Panc1 (cell line): ENCODE measurements at regions not wholly inside any gene's neighbourhood (a gene's known extent, or its start where the extent isn't known, plus 50 kb on each side); places are given as distances from the start of the nearest gene placed in this dataset.
"Not testable (repeated sequence)": the region's sequence is repeated elsewhere in the genome, so short reads cannot be mapped to it uniquely, and the experiment has no call there.

ENCODE experiments used
- ATAC-seq: fragments of 200-7000 bp; cut with Tn5 transposase; 2 replicates; pipeline ENCODE4 v1.9.1; 2020; ENCODE audit warnings: mild to moderate bottlenecking, moderate library complexity
- BruUV-seq: library from RNA; stranded (reverse); fragments of 400-500 nt; replicated peaks from 2 replicates; lab custom pipeline; 2021; lab: Mats Ljungman, UMichigan
- CTCF ChIA-PET: fragments of 300-600 bp; sonication (Branson Sonifier 250); formaldehyde crosslinking; loops from one replicate; lab custom pipeline; 2022; ENCODE audit warnings: antibody characterized with exemption; lab: Charles Lee
- POLR2A ChIA-PET: fragments of 300-600 bp; sonication (Branson Sonifier 250); formaldehyde crosslinking; loops from one replicate; lab custom pipeline; 2022; ENCODE audit warnings: antibody characterized with exemption; lab: Charles Lee
- DNase-seq: peaks from one replicate; pipeline ENCODE4 v3.0.0-alpha.2; 2010; ENCODE audit warnings: low read depth, low spot score
- H3K27ac ChIP-seq: 2 replicates; pipeline ENCODE4 v1.5.1; 2011; ENCODE audit warnings: mild to moderate bottlenecking, low read length, inconsistent platforms
- H3K27me3 ChIP-seq: fragments of 200-500 bp; sonication (Bioruptor generic); 2 replicates; pipeline ENCODE4 v1.6.0; 2014; ENCODE audit warnings: low read length, inconsistent platforms; ENCODE audit not compliant: control insufficient read depth, insufficient read depth
- H3K36me3 ChIP-seq: fragments of 200-500 bp; sonication (Bioruptor generic); 2 replicates; pipeline ENCODE4 v1.5.1; 2014; ENCODE audit warnings: inconsistent platforms, mild to moderate bottlenecking, low read length, moderate library complexity; ENCODE audit not compliant: control insufficient read depth, insufficient read depth
- H3K4me1 ChIP-seq: 2 replicates; pipeline ENCODE4 v1.5.1; 2011; ENCODE audit warnings: inconsistent platforms, mild to moderate bottlenecking, low read length, moderate library complexity; ENCODE audit not compliant: control insufficient read depth, insufficient read depth
- H3K4me3 ChIP-seq, 2 experiments: 2 replicates each; pipeline ENCODE4 v1.5.1; 2011 to 2012; ENCODE audit warnings: low read depth in 2 of 2, low read length in 2 of 2, mild to moderate bottlenecking in 2 of 2, inconsistent platforms in 1 of 2, moderate library complexity in 1 of 2
- H3K9me3 ChIP-seq: fragments of 200-500 bp; sonication (Bioruptor generic); 2 replicates; pipeline ENCODE4 v1.5.1; 2014; ENCODE audit warnings: low read depth, mild to moderate bottlenecking, inconsistent platforms, low read length, moderate library complexity; ENCODE audit not compliant: control insufficient read depth, insufficient read depth
- CTCF ChIP-seq: fragments of 450-650 bp; IDR thresholded peaks from 2 replicates; pipeline ENCODE4 v1.5.1; 2017; ENCODE audit warnings: mild to moderate bottlenecking
- POLR2AphosphoS5 ChIP-seq: IDR thresholded peaks from 2 replicates; pipeline ENCODE4 v1.6.1; 2012; ENCODE audit warnings: mild to moderate bottlenecking, low read depth, low read length, moderate library complexity
- REST ChIP-seq, 2 experiments: IDR thresholded peaks; 2 replicates each; pipeline ENCODE4 v1.6.1; 2011 to 2012; ENCODE audit warnings: low read depth in 2 of 2, control low read depth in 1 of 2, low read length in 1 of 2, mild to moderate bottlenecking in 1 of 2, moderate library complexity in 1 of 2; ENCODE audit not compliant: insufficient read depth in 1 of 2
- SIN3A ChIP-seq: IDR thresholded peaks from 2 replicates; pipeline ENCODE4 v1.6.1; 2012; ENCODE audit warnings: low read depth, mild to moderate bottlenecking, low read length, moderate library complexity, borderline replicate concordance; ENCODE audit not compliant: insufficient read depth
- TCF7L2 ChIP-seq: IDR thresholded peaks from 2 replicates; pipeline ENCODE4 v1.6.1; 2011; ENCODE audit warnings: mild to moderate bottlenecking, low read depth, low read length, inconsistent platforms
- in situ Hi-C: cut with HindIII; loops from 2 replicates; pipeline ENCODE4 v1.10.0; 2016; ENCODE audit warnings: low sequenced_read_pairs, low pct_unique_long_range_greater_than_20kb
- intact Hi-C: fragments of 100-400 bp; cut with micrococcal nuclease; formaldehyde crosslinking; loops from one replicate; pipeline ENCODE4 v1.10.0; 2022; ENCODE audit not compliant: unreplicated experiment

DNA sequence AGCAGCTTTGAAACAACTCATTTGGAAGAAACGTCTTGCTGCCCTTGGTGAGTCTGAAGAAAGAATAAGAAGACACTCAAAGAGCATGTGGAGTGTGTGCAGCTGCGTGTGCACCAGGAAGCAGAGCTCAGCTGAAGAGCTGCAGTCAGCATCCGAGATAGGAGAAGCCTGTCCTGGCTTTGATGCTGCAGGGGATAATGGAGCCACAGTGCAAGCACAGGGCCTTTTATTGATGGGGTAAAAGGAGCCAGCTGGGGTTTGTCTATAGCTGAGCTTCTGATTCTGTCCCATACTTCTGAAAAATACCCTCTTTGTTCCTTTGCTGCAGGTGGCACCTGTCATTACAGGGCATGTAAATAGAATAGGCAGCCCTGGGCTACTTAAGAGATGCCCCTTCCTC lies 375.7 kb upstream of the ZNF462 start:
- CTCF ChIA-PET, result no interaction called here
- Histone ChIP-seq H3K27me3 (no peaks in the 10 kb centered on the region), H3K4me1 (no peaks in the 10 kb centered on the region), H3K27ac (no peak overlapping the region), H3K9me3 (no peaks in the 10 kb centered on the region), H3K36me3 (no peaks in the 10 kb centered on the region), H3K4me3 (no peak overlapping the region)
- intact Hi-C loops (no loop called here), in situ Hi-C loops (no loop called here)
- POLR2A ChIA-PET, result no interaction called here
- no TSS peak for BruUV-seq
- TF ChIP-seq REST (IDR thresholded peaks at IDR 0.05; ENCODE audit: insufficient read depth in 1 of 2, low read depth in 2 of 2, low read length in 1 of 2), result no peak
- TF ChIP-seq SIN3A, result no peak
- TF ChIP-seq POLR2AphosphoS5, result no peak
- TF ChIP-seq TCF7L2, result no peak
- TF ChIP-seq CTCF, result no peak
- no peak for DNase-seq
- ATAC-seq, result no peak

GRCh38 chr9:106492126-106492525 lies 370.8 kb upstream of the ZNF462 start:
- H3K27ac ChIP-seq, H3K4me1 ChIP-seq, DNase-seq, H3K4me3 ChIP-seq, H3K27me3 ChIP-seq, CTCF ChIA-PET, intact Hi-C loops, POLR2A ChIA-PET, BruUV-seq, H3K9me3 ChIP-seq, in situ Hi-C loops, ATAC-seq, H3K36me3 ChIP-seq: not testable (repeated sequence)

DNA sequence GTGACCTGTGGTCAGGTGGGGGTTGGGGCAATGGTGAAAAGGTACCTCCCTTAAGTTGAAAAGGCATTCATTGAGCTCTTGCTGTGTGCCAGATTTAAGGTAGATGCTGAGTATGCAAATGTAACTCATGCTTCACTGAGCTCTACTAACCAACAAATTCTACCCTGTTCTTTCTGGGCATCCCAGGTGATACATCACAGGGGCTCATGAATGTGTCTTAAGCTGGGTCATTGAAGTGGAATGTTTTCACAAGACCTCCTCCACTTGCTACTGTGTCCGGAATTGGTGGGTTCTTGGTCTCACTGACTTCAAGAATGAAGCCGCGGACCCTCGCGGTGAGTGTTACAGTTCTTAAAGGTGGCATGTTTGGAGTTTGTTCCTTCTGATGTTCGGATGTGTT lies 362.8 kb upstream of the ZNF462 start:
- in situ Hi-C loops (no loop called here), intact Hi-C loops (no loop called here)
- BruUV-seq, result no TSS peak
- no peak for TF ChIP-seq SIN3A
- TF ChIP-seq REST (IDR thresholded peaks at IDR 0.05; ENCODE audit: insufficient read depth in 1 of 2, low read depth in 2 of 2, low read length in 1 of 2), result no peak
- TF ChIP-seq TCF7L2, result no peak
- TF ChIP-seq POLR2AphosphoS5, result no peak
- TF ChIP-seq CTCF, result no peak
- ChIA-PET CTCF (no interaction called here), POLR2A (no interaction called here)
- H3K4me1 ChIP-seq, result no peaks in the 10 kb centered on the region
- no peaks in the 10 kb centered on the region for H3K27me3 ChIP-seq
- no peak overlapping the region for H3K4me3 ChIP-seq
- no peak for DNase-seq
- no peaks in the 10 kb centered on the region for H3K36me3 ChIP-seq
- no peaks in the 10 kb centered on the region for H3K9me3 ChIP-seq
- ATAC-seq, result no peak
- no peak overlapping the region for H3K27ac ChIP-seq

- H3K27me3 ChIP-seq, H3K36me3 ChIP-seq, H3K4me3 ChIP-seq, intact Hi-C loops, POLR2A ChIA-PET, CTCF ChIA-PET, H3K9me3 ChIP-seq, in situ Hi-C loops, BruUV-seq, H3K4me1 ChIP-seq, H3K27ac ChIP-seq, ATAC-seq, DNase-seq: not testable (repeated sequence)
These were observed 361.8 kb upstream of the ZNF462 start for GRCh38 chr9:106501210-106501609.
